SK-N-MC (cell line): ENCODE measurements at regions not wholly inside any gene's neighbourhood (a gene's known extent, or its start where the extent isn't known, plus 50 kb on each side); places are given as distances from the start of the nearest gene placed in this dataset.
"Not testable (repeated sequence)": the region's sequence is repeated elsewhere in the genome, so short reads cannot be mapped to it uniquely, and the experiment has no call there.

Experiments
- DNase-seq: peaks from one replicate; pipeline ENCODE4 v3.0.0-alpha.2; 2011; ENCODE audit warnings: low read depth, low spot score
- H3K27ac ChIP-seq: fragments of 200-600 bp; sonication (generic); 2 replicates; pipeline ENCODE4 v1.5.1; 2016; ENCODE audit warnings: mixed run types
- H3K36me3 ChIP-seq: fragments of 200-600 bp; sonication (generic); 2 replicates; pipeline ENCODE4 v1.6.1; 2017; ENCODE audit warnings: antibody characterized with exemption, low read length, mixed read lengths; ENCODE audit not compliant: insufficient read depth
- H3K4me3 ChIP-seq: fragments of 200-600 bp; sonication (generic); 2 replicates; pipeline ENCODE4 v1.5.1; 2016
- H3K9ac ChIP-seq: fragments of 200-600 bp; sonication (generic); 2 replicates; pipeline ENCODE4 v1.8.0; 2017; ENCODE audit warnings: mixed run types, mixed read lengths; ENCODE audit not compliant: insufficient read length
- H3K9me3 ChIP-seq: fragments of 200-600 bp; sonication (generic); 2 replicates; pipeline ENCODE4 v1.6.1; 2017; ENCODE audit warnings: low read depth, mild to moderate bottlenecking, antibody characterized with exemption, low read length, moderate library complexity, mixed read lengths
- EZH2 ChIP-seq: fragments of 200-600 bp; sonication (generic); IDR thresholded peaks from one replicate; pipeline ENCODE4 v1.6.1; 2017; ENCODE audit warnings: antibody characterized with exemption
- FOXP2 ChIP-seq: optimal IDR thresholded peaks from 2 replicates; pipeline ENCODE3; 2011; ENCODE audit warnings: mild to moderate bottlenecking, moderate library complexity; ENCODE audit not compliant: insufficient read depth; ENCODE audit errors: extremely low read length, control extremely low read depth
- POLR2AphosphoS5 ChIP-seq: IDR thresholded peaks from 2 replicates; pipeline ENCODE4 v1.6.1; 2012; ENCODE audit warnings: mild to moderate bottlenecking, low read depth, low read length, borderline replicate concordance

DNA sequence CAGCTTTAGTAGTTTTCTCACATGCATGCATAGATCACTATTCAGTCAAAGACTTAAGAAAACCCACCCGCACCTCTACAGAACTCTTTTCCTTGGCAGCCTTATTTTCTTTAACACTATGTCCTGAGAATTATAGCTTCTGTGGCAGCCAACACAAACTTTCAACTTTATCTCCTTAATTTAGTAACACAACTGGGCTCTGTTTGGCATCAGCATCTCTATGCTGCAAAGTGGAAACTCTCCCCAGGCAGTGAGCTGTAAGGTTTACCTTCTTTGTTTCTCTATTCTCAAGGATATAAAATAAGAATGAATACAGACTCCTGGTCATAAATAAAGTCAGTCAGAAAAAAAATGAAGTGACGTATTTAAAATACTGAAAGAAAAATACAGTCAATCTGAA, 115.2 kb upstream of the PPP1R9A start:
- no peak overlapping the region for H3K9ac ChIP-seq
- no peak overlapping the region for H3K27ac ChIP-seq
- TF ChIP-seq FOXP2: no peak
- TF ChIP-seq EZH2: no peak
- TF ChIP-seq POLR2AphosphoS5: no peak
- DNase-seq: no peak
- no peak overlapping the region for H3K4me3 ChIP-seq
- H3K36me3 ChIP-seq: no peaks in the 10 kb centered on the region
- H3K9me3 ChIP-seq: no peaks in the 10 kb centered on the region

DNA sequence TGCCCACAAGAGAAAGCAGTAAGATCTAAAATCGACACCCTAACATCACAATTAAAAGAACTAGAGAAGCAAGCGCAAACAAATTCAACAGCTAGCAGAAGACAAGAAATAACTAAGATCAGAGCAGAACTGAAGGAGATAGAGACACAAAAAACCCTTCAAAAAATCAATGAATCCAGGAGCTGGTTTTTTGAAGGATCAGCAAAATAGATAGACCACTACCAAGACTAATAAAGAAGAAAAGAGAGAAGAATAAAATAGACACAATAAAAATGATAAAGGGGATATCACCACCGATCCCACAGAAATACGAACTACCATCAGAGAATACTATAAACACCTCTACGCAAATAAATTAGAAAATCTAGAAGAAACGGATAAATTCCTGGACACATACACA, 110.0 kb upstream of the PPP1R9A start:
- not testable (repeated sequence) for H3K36me3 ChIP-seq, H3K9ac ChIP-seq, H3K4me3 ChIP-seq, DNase-seq, H3K9me3 ChIP-seq, H3K27ac ChIP-seq

DNA sequence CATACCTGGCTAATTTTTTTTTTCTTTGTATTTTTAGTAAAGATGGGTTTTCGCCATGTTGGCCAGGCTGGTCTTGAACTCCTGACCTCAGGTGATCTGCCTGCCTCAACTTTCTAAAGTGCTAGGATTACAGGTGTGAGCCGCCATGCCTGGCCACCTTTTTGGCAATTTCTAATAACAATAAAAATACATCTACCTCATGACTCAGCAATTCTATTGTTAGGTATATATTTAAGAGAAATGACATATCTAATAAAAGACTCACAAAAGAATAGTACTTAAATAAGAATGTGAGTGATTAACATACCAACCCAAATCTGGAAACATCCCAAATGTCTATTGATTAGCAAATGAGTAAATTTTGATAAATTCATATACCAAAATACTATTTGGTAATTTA, 103.6 kb upstream of the PPP1R9A start:
- DNase-seq: no peak
- no peak overlapping the region for H3K9ac ChIP-seq
- H3K4me3 ChIP-seq: no peak overlapping the region
- H3K27ac ChIP-seq: no peak overlapping the region
- TF ChIP-seq POLR2AphosphoS5 (no peak), FOXP2 (no peak), EZH2 (no peak)
- H3K9me3 ChIP-seq: no peaks in the 10 kb centered on the region
- no peaks in the 10 kb centered on the region for H3K36me3 ChIP-seq

DNA sequence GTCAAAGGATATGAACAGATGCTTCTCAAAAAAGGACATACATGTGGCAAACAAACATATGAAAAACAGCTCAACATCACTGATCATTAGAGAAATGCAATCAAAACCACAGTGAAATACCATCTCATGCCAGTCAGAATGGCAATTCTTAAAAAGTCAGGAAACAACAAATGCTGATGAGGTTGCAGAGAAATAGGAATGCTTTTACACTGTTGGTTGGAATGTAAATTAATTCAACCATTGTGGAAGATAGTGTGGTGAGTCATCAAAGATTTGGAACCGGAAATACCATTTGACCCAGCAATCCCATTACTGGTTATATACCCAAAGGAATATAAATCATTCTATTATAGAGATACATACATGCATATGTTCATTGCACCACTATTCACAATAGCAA, 98.7 kb upstream of the PPP1R9A start:
- H3K9me3 ChIP-seq, H3K4me3 ChIP-seq, H3K9ac ChIP-seq, H3K27ac ChIP-seq, DNase-seq, H3K36me3 ChIP-seq: not testable (repeated sequence)

DNA sequence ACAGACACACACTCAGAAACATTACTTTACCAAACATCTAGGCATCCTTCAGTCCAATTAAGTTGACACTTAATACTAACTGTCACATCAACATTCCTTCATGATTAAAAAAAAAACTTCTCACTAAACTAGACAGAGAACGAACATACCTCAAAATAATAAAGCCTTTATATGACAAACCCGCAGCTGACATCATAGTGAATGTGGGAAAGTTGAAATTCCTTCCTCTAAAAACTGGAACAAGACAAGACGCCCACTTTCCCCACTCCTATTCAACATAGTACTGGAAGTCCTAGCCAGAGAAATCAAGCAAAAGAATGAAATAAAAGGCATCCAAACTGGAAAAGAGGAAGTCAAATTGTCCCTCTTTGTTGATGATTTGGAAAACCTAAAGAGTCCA, 96.9 kb upstream of the PPP1R9A start:
- Histone ChIP-seq H3K27ac (no peak overlapping the region), H3K4me3 (no peak overlapping the region), H3K36me3 (no peaks in the 10 kb centered on the region), H3K9ac (no peak overlapping the region), H3K9me3 (no peaks in the 10 kb centered on the region)
- TF ChIP-seq POLR2AphosphoS5 (no peak), EZH2 (no peak), FOXP2 (no peak)
- no peak for DNase-seq

DNA sequence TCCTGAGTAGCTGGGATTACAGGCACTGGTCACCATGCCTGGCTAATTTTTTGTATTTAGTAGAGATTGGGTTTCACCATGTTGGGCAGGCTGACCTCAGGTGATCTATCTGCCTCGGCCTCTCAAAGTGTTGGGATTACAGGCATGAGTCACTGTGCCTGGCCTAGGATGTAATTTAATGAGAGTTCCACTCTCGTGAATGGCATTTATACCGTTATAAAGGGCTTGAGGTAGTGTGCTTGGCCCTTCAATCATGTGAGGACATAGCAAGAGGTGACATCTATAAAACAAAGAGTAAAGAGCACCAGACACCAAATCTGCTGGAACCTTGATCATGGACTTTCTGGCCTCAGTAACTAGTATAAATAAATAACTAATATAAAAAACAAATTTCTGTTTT, 93.5 kb upstream of the PPP1R9A start:
- TF ChIP-seq POLR2AphosphoS5 (no peak), FOXP2 (no peak), EZH2 (no peak)
- DNase-seq: no peak
- no peak overlapping the region for H3K4me3 ChIP-seq

DNA sequence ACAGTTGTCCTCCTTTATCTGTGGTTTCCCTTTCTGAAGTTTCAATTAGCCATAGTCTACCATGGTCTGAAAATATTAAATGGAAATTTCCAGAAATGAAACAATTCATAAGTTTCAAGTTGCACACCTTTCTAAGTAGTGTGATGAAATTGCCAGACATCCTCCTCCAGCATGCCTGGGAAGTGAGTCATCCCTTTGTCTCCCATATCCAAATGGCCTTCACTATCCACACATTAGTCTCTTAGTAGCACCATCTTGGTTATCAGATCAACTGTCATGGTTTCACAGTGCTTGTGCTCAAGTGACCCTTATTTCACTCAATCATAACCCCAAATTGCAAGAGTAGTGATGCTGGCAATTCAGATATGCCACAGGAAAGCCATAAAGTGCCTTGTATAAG, 83.4 kb upstream of the PPP1R9A start:
- Histone ChIP-seq H3K9ac (no peak overlapping the region), H3K4me3 (no peak overlapping the region), H3K27ac (no peak overlapping the region), H3K36me3 (no peaks in the 10 kb centered on the region), H3K9me3 (no peaks in the 10 kb centered on the region)
- TF ChIP-seq EZH2 (no peak), POLR2AphosphoS5 (no peak), FOXP2 (no peak)
- no peak for DNase-seq

More for the DNA sequence above, 93.5 kb upstream of the PPP1R9A start:
- Histone ChIP-seq H3K9me3 (no peaks in the 10 kb centered on the region), H3K9ac (no peak overlapping the region), H3K27ac (no peak overlapping the region), H3K36me3 (no peaks in the 10 kb centered on the region)

DNA sequence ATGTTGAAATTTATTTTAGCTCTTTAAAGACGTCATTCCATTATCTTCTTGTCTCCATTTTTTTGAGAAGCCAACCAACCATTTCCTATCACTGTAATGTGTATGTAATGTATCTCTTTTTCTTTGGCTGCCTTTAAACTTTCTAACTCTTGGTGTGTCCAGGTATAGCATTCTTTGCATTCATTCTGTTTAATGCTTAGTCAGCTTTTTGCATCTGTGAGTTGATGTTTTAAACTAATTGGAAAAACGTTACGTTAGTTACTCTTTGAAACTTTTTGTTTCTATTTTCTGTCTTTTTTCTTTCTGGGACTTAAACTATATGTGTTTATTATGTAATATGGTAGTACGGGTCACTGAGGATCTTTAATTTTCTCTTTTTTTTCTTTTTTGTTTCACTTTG, 77.4 kb upstream of the PPP1R9A start:
- TF ChIP-seq EZH2 (no peak), FOXP2 (no peak), POLR2AphosphoS5 (no peak)
- no peaks in the 10 kb centered on the region for H3K9me3 ChIP-seq

DNA sequence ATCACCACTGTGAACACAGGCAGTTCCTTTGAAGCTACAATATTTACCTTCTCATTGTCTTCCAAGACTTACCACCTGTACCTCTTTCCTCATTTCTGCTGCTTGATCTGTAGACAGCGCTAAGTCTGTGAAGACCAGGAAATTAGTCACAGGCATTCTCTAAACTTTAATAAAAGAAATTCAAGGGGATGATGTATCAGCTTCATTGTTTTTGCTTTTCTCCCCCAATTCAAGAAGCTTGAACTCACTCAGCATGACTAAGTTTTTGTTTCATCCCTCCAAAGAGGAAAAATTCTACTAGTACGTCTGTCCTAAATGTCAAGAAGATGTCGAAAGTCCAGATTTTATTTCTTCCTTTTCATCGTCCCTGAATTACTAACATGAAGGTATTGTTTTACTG, 75.3 kb upstream of the PPP1R9A start:
- no peak for TF ChIP-seq EZH2
- no peak for TF ChIP-seq FOXP2
- TF ChIP-seq POLR2AphosphoS5: no peak
- no peak overlapping the region for H3K9ac ChIP-seq
- no peaks in the 10 kb centered on the region for H3K9me3 ChIP-seq
- no peak for DNase-seq
- H3K36me3 ChIP-seq: no peaks in the 10 kb centered on the region
- H3K4me3 ChIP-seq: no peak overlapping the region
- H3K27ac ChIP-seq: no peak overlapping the region

More for the DNA sequence above, 77.4 kb upstream of the PPP1R9A start:
- no peak overlapping the region for H3K27ac ChIP-seq
- no peak overlapping the region for H3K9ac ChIP-seq
- no peaks in the 10 kb centered on the region for H3K36me3 ChIP-seq
- H3K4me3 ChIP-seq: no peak overlapping the region
- DNase-seq: no peak

DNA sequence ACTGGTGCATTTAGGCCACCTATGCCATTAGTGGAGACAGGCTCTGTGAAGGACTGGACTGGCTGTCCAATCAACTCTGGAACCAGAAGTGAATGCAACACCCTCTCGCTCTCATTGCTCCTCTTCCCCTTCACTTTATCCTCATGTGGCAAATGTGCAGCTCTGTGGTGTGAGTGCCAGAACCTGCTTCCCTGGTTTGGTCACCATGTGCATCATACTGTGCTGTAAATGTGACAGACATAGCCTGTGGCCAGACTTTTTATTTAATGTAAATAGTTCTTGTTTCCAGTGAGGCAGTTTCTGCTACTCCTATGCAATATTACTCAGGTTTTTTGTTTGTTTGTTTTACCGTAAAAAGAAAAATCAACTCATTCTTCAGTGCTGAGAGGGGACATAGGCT, 73.0 kb upstream of the PPP1R9A start:
- Histone ChIP-seq H3K4me3 (no peak overlapping the region), H3K9ac (no peak overlapping the region), H3K27ac (no peak overlapping the region), H3K9me3 (no peaks in the 10 kb centered on the region), H3K36me3 (no peaks in the 10 kb centered on the region)
- TF ChIP-seq FOXP2 (no peak), POLR2AphosphoS5 (no peak), EZH2 (no peak)
- no peak for DNase-seq
